Medulla oblongata (tissue), 1 donor: ENCODE measurements at regions not wholly inside any gene's neighbourhood (a gene's known extent, or its start where the extent isn't known, plus 50 kb on each side); places are given as distances from the start of the nearest gene placed in this dataset.
A peak's percentile ranks its signal among the peaks of the same experiment; 100 is the strongest.

Experiments used
- DNase-seq: peaks from one replicate; pipeline ENCODE4 v3.0.0-alpha.2; 2015; ENCODE audit errors: extremely low spot score

DNA sequence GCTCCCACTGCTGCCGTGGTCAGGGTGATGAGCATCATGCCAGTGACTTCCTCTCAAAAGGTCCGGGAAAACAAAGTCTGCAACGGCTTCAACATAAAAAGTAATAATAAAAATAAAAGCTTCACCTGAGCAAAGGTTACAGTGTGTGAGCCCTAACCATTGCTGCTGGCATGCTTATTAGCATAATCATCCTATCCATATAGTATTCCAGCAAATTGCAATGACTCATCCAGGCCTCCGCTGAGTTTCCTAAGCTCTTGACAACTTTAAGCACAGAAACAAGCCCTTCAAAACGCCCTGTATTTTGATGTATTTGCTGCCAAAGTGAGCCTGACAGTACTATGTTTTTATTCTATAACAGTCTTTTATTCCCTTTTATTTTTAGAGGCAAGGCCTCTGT, 100.5 kb downstream of the AASDH start:
- no peak for DNase-seq

DNA sequence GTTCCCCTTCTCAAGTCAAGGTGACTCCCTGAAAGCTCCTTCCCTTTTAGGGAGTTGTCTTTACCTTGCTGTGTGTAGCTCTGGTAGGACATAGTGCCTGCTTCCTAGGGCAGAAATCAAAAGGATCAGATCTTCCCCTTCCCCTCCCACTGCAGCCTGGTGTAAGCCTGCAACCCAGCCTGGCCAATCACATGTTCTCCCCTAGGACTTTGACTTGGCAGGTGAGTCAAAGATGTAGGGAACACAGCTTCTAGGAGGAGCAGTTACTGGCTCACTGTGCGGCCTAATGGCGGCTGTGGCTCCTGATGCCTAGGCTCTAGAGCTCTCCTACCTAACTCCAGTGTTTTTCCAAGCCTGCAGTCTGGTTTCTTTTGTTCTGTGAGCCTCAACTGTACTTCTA, 103.9 kb downstream of the AASDH start:
- no peak for DNase-seq

DNA sequence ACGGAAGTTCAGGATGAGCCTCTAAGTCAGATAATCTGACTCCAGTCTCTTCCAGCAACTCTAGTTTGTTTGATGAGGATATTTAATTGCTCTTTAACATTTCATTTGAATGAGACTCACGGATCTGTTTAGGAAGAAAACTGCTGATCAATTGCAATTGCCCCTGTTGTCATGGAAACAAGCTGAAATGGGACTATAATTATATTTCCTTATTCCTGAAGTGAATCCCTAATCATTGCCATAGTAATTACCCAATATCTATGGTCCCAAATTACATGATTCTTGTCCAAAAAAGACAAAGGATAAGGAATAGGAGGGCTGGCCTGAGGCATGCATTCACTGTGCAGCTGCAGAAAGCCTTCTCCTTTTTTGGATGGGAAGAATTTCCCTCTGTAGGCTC, 105.3 kb downstream of the AASDH start:
- DNase-seq: no peak

DNA sequence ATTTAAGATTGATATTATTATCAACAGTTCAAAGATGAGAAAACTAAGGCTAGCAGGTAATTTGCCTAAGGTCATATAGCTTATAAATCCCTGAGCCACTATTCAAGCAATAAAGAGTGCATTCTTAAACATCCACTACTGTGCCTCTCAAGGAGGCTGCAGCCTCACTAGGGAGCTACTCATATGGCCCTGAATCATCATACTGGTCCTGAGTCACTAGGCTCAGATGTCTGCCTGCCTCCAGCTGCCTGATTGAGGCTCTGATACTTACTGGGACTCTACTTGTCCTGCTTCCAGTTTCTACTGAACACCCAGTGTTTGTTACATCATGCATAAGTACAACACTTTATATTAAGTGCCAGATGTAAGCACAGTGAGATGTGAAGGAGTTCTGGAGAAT, 110.7 kb downstream of the AASDH start:
- no peak for DNase-seq

DNA sequence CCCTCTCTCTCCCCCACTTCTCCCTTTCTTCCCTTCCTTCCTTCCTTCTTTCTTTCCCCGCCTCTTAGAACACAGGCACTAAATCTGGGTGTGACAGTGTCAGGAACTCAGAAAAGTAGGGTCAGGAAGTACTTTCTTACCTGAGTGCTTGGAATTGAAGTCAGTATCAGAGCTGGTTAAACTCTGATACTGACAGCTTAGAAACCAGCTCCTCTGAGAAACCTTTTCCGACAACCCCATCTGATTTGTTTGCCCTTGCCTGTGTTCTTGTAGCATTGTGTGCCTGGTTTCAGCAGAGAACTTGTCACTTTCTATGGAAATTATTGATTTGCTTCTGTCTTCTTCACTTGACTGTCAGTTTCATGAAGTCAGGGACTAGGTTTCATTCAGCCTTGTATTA, 113.9 kb downstream of the AASDH start:
- no peak for DNase-seq

DNA sequence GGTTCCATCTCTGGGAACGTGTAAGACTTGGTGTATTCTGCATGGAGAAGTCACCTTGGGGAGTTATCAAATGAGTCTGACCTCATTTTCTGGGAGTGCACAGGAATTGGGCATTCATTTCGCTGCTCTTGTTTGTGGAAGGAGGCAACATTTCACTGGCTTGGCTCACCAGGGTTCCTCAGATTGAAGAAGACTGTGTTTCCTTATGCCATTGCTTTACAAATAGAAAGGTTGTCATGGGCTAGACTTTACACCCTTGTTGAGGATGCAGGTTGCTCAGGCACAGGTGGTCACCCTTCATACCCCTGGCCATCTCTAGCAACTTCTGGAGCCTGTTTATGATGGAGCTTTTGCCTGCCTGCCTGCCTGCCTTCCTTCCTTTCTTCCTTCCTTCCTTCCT, 114.4 kb downstream of the AASDH start:
- no peak for DNase-seq

DNA sequence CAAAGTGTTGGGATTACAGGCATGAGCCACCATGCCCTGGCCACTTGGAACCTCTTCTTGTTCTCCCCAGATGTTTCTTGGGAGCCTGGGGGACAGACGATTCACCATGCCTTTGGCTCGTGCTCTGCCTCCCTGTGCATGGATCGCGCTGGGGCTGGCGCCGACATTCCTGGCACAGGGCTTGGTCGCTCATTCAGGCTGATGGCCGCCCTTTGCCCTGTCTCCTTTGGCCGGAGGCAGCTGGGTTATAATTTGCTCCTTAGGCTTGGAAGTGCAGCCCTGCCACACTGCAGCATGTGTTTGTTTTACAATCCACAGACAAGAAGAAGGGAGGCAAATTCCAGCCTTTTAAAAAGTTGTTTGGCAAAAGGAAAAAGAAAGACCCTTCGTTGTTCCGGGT, 115.3 kb downstream of the AASDH start:
- DNase-seq: no peak

DNA sequence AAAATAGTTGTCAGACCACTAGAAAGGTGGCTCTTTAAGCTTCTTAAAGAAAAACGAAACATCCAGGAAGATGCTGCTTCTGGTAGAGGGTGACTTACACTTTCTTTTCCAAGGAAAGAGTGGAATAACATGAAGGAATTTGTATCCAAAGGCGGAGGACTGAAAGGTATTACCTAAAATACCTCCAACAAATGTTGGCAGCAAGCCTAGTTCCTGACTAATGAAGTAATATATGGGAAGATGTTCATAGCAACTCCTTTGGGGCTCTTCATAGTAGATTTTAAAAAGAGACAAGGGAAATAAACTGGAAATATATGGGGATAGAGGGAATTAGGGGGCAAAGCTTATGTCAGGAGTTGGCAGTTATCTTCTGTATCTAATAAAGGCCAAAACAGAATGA, 116.2 kb downstream of the AASDH start:
- no peak for DNase-seq

DNA sequence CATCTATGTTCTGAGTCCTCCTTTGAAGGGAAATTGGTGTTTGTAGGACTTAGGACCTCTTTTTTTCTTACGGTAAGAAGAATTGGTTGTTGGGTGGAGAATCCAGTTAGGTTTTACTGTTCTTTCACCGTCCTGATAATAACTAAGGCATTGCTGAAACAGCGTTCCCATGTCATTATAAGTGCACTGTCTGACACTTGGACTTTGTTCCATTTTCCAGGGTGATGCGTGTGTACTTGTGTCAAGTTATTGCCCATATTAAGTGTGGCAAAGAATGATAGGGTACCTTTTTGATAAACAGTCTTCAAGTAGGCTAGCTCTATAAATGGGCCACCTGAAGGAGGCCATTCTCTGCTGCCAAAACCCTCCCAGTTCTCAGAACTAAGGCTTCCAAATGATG, 119.7 kb downstream of the AASDH start:
- no peak for DNase-seq

DNA sequence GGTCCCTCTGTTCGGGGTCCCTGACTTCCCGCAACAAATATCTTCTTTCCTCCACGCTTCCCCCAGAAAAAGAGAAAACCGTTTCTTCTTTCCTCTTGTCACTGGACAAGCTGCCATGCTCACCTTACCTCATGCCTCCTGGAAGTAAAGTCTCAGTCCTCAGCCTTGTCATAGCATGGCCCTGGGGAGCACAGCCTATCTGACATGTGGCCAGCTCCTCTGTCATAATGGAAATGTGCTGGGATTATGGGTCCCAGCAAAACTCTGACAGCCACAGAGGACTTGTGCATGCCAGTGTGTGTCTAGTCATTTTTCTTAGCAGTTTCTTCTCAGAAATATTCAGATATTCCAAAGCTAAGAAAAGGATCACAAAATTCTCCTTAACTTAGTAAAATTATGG, 122.4 kb downstream of the AASDH start:
- DNase-seq: no peak

DNA sequence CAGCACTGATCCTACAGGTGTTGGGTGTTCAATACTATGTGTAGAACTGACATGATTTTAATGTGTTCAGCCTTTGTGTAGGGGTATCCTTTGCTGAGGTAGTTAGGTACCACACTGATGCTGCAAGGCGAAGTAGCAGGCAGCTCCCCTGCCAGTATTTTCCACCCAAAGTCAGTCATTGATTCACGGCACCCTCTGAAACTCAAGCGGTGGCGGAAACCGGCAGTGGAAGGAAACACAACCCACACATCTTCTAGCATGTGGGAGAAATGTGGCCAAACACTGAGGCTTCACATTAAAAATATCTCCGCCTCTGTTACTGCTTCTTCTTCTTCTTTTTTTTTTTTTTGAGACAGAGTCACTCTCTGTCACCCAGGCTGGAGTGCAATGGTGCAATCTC, 126.3 kb downstream of the AASDH start:
- no peak for DNase-seq

DNA sequence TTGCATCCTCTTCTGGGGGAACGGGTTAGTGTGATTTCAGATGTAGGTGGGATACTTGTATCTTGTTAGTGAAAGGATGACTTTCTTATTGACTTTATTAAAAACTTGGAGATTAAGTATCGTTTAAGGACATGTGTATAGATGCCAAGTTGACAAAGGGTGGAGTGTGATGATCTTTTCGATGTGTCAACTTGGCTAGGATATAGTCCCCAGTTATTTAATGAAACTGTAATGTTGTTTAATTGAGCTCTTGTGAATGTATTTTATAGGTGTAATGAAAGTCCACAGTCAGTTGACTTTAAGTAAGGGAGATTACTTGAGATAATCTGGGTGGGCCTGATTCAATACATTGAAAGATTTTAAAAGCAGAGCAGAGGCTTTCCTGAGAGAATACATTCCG, 127.0 kb downstream of the AASDH start:
- DNase-seq: no peak

DNA sequence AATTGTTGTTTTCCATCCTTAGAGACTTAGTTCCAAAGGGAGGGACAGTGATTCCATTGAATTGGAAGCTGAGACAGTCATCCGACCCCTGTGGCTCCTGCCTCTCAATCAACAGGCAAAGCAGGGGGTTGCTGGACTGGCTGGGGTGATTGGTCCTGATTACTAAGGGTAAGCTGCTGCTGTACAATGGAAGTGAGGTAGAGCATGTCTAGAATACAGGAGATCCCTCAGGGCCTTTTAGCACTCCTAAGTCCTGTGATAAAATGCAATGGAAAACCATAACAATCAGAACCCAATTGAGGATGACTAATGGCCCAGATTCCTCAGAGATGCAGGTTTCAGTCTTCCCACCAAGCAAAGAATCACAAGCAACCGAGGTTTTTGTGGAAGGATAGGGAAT, 127.6 kb downstream of the AASDH start:
- no peak for DNase-seq

DNA sequence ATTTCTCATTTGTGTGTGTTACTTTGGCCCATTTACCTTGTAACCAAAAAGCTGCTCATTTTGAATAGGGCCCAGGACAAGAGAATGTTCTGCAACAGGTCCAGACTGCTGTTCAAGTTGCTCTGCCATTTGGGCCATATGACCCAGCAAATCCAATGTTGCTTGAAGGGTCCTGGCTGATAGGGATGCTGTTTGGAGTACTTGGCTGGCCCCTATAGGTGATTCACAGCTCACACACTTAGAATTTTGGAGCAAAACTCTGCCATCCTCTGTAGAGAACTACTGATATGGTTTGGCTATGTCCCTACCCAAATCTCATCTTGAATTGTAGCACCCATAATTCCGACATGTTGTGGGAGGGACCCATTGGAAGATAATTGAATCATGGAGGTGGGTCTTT, 131.5 kb downstream of the AASDH start:
- DNase-seq: no peak

DNA sequence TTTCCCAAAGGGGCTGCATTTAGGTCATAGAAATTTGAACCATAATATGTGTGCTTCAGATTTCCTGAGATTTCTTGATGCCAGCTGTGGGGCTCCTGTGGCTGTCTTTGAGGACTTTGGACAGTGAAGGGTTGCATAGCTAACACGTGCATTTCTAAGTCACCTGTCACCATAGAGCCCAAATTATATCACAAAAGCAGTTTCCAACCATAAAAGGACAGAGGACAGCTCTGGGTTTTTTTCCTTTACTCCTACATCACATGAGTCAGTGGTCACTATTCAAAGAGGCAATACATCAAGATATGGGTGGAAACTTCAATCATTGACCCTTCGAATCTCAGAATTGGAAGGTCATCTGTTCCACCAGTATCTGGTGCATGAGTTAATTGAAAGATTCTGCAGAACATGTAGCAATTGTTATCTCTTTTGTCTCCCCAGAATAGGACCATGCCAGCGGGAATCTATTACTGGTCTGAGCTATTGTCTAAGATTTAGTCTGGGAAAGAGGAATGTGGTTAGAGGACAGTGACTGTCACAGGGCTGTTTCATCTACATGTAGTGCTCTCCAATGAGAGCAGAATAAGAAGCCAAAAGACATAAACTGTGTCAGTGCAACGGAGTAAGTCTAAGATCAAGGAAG, 133.5 kb downstream of the AASDH start:
- DNase-seq: no peak

DNA sequence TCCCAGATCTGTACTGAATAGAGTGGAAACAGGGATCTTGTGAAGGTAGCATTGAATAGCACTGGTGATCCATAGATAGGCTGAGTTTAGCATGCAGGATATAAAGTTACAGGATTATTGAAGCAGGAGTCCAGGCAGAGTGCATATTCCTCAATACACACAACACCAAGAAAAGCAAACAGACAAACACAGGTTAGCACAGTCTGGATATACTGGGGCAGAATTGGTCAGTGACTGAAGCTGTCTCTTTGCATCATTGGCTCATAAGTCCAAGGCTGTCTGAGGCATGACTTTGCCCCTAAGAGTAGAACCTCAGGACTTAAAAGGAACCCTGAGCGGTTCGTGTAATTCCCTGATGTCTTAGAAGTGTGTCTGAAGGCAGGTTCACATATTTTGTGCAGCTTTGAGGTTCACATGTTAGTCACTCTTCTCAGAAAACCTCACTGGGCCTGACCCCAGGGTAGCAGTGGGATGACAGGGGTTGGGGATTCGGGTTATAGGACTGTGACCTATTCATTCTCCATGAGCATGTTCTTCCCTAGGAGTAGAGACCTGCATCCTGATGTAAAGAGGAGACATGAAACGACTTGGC, 134.6 kb downstream of the AASDH start:
- DNase-seq: no peak

DNA sequence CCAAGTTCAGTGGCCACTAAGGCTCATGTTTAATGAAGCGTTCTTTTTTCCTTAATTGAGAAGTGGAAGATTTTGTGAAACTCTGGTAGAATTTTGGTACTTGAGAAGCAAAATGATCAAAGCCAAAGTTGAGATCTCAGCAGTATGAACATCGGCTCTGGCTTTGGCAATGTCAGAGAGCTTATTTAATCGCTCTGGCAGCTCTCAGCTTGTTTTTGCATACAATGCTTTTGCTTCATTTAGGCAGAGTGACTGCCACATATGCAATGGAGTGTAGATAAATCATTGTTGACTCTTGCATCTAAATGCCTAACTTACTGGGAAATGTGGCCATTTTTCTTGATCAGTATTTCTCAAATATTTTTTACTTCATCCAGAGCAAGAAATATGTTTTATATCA, 135.7 kb downstream of the AASDH start:
- peak; percentile 9 for DNase-seq

DNA sequence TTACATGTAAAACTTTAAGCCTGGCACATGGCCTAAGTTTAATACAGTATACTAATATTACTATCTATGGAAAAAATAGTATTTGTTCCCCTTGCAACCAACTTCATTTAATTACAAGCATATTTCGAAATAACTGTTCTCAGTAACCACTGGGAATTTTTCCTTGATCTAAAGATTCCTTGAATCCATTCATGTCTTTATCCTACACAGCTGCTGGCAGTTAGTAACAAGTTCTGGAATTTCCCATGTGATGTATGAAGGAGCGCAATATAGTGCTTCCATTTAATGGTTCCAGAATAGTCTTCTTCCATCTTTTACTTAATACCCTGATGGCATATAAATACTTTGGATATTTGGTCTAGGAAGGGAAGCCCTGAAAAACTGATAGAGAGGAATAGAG, 136.5 kb downstream of the AASDH start:
- no peak for DNase-seq

DNA sequence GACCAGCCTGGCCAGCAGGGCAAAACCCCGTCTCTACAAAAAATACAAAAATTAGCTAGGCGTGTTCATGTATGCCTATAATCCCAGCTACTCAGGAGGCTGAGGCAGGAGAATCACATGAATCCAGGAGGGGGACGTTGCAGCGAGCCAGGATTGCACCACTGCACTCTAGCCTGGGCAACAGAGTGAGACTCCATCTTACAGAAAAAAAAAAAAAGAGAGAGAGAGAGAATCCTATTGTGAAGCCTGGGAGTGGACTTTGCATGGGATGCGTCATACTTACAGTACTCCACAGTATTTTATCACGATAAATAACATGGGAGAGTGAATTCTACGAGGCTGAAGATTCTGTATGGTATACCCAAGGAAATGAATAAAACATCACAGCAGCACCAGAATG, 139.6 kb downstream of the AASDH start:
- DNase-seq: no peak

DNA sequence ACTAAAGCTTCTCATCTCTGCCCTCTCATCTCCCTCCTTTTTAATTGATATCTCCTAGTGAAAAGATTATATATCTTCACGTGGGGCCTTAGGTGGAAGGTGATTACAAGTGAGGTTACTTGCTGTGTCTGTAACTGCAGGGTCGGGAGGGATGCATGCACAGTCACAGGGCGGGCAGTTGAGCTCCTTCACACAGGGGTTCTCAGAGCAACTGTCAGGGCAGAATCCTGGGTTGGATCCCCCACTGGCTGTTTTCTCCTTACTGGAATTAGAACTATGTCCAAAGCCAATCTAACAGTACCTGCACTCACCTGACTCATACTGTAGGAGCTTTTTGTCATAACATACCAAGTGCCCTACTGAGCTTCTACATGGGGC, 141.1 kb downstream of the AASDH start:
- DNase-seq: no peak

DNA sequence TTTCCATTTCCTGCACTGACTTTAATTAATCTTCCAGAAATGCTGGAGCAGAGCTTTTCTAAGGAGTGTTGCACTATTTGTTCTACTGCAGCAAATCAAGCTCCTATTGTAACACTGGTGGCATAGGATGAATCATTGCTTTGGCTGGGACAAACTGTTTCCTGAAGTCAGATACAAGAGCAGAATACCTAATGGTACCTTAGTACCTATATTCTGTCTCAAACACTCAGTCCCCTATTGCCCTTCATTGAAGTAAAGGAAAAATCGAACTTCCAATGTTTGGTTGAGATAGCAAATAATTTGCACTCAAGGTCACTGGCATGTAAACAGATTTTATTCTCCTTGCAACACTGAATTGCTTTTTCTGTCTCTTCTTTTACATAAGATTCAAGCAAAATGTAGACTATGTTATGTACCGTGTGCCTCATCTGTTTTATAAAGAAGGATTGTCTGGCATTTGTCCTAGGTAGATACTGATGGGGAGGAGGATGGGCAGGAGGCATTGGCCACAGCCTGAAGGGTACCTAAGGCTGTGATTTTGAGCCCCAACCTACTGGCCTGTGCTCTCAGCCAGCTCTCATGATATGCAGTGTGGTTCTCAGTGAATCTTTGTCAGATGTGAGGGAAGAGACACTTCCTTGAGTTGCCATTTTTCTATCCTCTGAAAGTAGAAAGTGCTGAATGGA, 141.6 kb downstream of the AASDH start:
- DNase-seq: no peak

DNA sequence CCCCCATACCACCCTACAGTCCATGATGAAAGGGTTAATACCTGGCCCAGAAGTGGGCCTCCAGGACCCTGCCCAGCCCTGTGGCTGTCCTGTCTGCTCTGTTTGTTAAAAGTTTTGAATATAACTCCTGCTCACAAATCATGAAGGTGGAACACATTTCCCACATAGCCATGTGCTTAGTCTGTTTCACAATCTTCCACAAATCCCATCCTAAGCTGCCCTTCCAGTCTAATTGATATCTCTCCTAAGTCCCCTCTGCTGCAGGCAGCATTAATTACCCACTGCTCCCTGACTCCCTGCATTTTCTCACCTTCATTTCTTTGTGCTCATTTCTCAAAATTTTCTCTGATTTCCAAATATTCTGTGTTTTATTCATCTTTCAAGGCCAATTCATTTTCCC, 142.6 kb downstream of the AASDH start:
- DNase-seq: no peak

DNA sequence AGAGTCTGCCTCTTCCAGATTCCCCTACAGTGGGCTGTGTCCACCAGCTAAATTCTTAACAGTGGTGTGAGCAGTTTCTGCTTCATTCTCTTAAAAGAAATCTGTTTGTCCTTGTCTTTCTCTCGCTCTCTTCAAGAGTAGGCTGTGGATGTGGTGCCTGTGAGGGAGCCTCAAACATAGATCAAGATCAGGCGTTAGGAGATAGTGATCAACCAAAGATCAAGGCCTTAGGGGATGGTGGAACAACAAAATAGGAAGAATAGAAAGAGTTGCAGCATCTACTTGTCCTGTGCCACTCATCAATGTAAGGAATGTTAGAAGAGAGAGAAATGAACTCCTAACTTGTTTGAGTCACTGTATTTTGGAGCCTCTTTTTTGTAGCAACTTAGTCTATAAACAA, 144.2 kb downstream of the AASDH start:
- no peak for DNase-seq

DNA sequence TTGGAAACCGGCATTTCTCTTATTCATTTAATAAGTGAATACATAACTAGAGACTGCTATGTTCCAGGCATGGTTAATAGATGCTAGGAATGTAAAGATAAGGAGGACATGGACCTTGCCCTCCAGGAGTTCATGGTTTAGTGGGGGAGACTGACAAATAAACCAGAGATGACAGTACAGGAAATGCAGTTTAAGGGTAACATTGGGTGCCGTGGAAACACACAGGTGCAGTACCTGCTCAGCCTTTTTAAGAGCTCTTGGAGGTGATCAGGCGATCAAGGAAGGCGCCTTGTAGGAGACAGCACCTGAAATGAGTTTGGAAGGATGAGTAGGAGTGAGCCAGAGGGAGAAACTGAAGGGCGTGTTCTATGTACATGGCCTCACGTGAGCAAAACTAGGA, 145.8 kb downstream of the AASDH start:
- no peak for DNase-seq
